ENCODE measurements at regions not wholly inside any gene's neighbourhood (a gene's known extent, or its start where the extent isn't known, plus 50 kb on each side); places are given as distances from the start of the nearest gene placed in this dataset.

DNA sequence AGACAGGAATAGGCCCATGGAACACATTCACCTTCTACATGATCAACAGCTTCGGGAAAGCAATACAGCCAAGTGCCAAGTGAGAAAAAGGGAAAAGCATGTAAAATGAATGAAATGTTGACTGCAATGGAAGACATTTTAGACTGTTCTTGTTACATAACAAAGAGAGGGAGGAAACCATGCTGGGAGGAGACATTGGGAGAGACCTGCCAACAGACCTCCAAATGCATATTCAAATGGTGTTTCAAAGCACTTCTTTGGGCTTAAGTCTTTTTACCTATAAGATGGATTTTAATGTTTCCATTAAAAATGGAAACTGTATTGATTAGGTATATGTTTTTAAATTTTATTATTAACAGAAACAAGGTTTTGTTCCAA is 350.0 kb upstream of the THBS1 start:
- no peak overlapping the region for H2BK120ac ChIP-seq (replicated peaks; ENCODE audit: low read depth, low read length)
- DNase-seq (ENCODE audit: low read depth in 1 of 2, low spot score in 2 of 2) (no peak), FAIRE-seq (no peak)
- H4K8ac ChIP-seq (ENCODE audit: extremely low read depth, insufficient read depth, low read length), result no peak overlapping the region
- no peak overlapping the region for H3K56ac ChIP-seq (replicated peaks; ENCODE audit: insufficient read length, low read depth, low read length)
- H2AK5ac ChIP-seq (ENCODE audit: low read depth, low read length), result peak overlapping the region; percentile 5; the same call in 1 of the 2 replicates
- peak overlapping the region; percentile 16 for H2BK20ac ChIP-seq (ENCODE audit: low read length)
- H3K27me3 ChIP-seq (replicated peaks in 1 of 4; ENCODE audit: control insufficient read depth in 3 of 4, extremely low read depth in 1 of 4, insufficient read depth in 3 of 4, low read length in 3 of 4), result no peaks in the 10 kb centered on the region
- ChIA-PET CTCF (ENCODE audit: partially characterized antibody) (no interaction called here), POLR2A (ENCODE audit: partially characterized antibody) (no interaction called here)
- H3K4me2 ChIP-seq (ENCODE audit: insufficient read depth in 1 of 2, low read depth in 2 of 2, low read length in 2 of 2), result peak overlapping the region in 1 of 2 experiments; percentile 21; a peak in 1 of 4 replicates
- no peak overlapping the region for H3K23ac ChIP-seq (ENCODE audit: insufficient read length)
- H2BK12ac ChIP-seq (ENCODE audit: low read depth, low read length), result peak overlapping the region; percentile 62
- 87% methylated on average over 1 of the region's 1 CpG; no CpG with 5 or more reads in 1 of the 2 experiments for WGBS, 2 experiments (ENCODE audit: extremely low coverage in 1 of 2, insufficient coverage in 1 of 2, insufficient read length in 1 of 2, insufficient replicate concordance in 2 of 2, low coverage in 1 of 2, low lambda C conversion rate in 2 of 2, missing lambda C conversion rate in 1 of 2)
- no peak overlapping the region for H3K14ac ChIP-seq (ENCODE audit: insufficient read length)
- peak overlapping the region; percentile 8; the same call in 1 of the 2 replicates for H2BK5ac ChIP-seq (ENCODE audit: low read depth, low read length)
- H3K79me2 ChIP-seq (ENCODE audit: control insufficient read depth in 1 of 2, insufficient read depth in 2 of 2, low read length in 2 of 2), result no peaks in the 10 kb centered on the region
- no peak overlapping the region for H3K27ac ChIP-seq (ENCODE audit: low read depth, low read length)
- H3K4me3 ChIP-seq (ENCODE audit: extremely low read depth in 1 of 4, insufficient read depth in 2 of 4, low read depth in 3 of 4, low read length in 4 of 4), result no peak overlapping the region
- peaks cover 0 to 9% (median 0%) of the 10 kb centered on the region in 4 experiments; a peak in 1 of 7 replicates for H3K4me1 ChIP-seq (replicated peaks in 1 of 4; ENCODE audit: control insufficient read depth in 3 of 4, insufficient read depth in 4 of 4, low read length in 3 of 4)
- no peaks in the 10 kb centered on the region for H3K79me1 ChIP-seq (ENCODE audit: low read depth, low read length)
- H4K5ac ChIP-seq (ENCODE audit: insufficient read length, low read depth, low read length), result no peak overlapping the region
- H4K91ac ChIP-seq (replicated peaks; ENCODE audit: insufficient read length, low read length), result no peak overlapping the region
- H3K23me2 ChIP-seq (ENCODE audit: low read depth, low read length), result no peaks in the 10 kb centered on the region
- peak overlapping the region; percentile 20; the same call in 1 of the 2 replicates for H3K18ac ChIP-seq (ENCODE audit: extremely low read depth, low read length)
- H3K4ac ChIP-seq (replicated peaks; ENCODE audit: insufficient read length, low read depth, low read length), result no peak overlapping the region
- H3K36me3 ChIP-seq (ENCODE audit: control insufficient read depth in 2 of 4, insufficient read depth in 4 of 4, low read length in 3 of 4), result no peaks in the 10 kb centered on the region
- H3K9ac ChIP-seq (replicated peaks in 1 of 4; ENCODE audit: extremely low read depth in 1 of 4, low read depth in 3 of 4, low read length in 3 of 4), result no peak overlapping the region
- H4K20me1 ChIP-seq (replicated peaks in 1 of 2; ENCODE audit: control insufficient read depth in 1 of 2, insufficient read depth in 2 of 2, low read length in 2 of 2), result no peaks in the 10 kb centered on the region
- no peaks in the 10 kb centered on the region for H3K9me3 ChIP-seq (ENCODE audit: insufficient read depth in 2 of 2, low read depth in 1 of 2, low read length in 1 of 2)
- H2AFZ ChIP-seq (ENCODE audit: low read length), result 0 out of 2 replicates have a peak overlapping the region, but pooled peaks have one; percentile 2
- TF ChIP-seq ZNF274 (IDR thresholded peaks at IDR 0.05; ENCODE audit: borderline replicate concordance, extremely low read depth, low read length), result no peak
- TF ChIP-seq EZH2 (IDR thresholded peaks at IDR 0.05; ENCODE audit: low read depth, low read length, severe bottlenecking), result no peak
- TF ChIP-seq SAP30 (IDR thresholded peaks at IDR 0.05; ENCODE audit: insufficient read depth, insufficient replicate concordance, low read length), result no peak
- TF ChIP-seq SIX5 (IDR thresholded peaks at IDR 0.05; ENCODE audit: low read depth, low read length), result no peak
- H2BK15ac ChIP-seq (ENCODE audit: low read length), result no peak overlapping the region
